IPS-15b (cell line): ENCODE measurements at regions not wholly inside any gene's neighbourhood (a gene's known extent, or its start where the extent isn't known, plus 50 kb on each side); places are given as distances from the start of the nearest gene placed in this dataset.
"Not testable (repeated sequence)": the region's sequence is repeated elsewhere in the genome, so short reads cannot be mapped to it uniquely, and the experiment has no call there.

Experiments used
- H3K27me3 ChIP-seq: one replicate; pipeline ENCODE4 v1.6.1; 2013; ENCODE audit warnings: low read length; ENCODE audit not compliant: control insufficient read depth, insufficient read depth
- H3K36me3 ChIP-seq: one replicate; pipeline ENCODE4 v1.6.1; 2013; ENCODE audit warnings: low read length; ENCODE audit not compliant: control insufficient read depth, insufficient read depth
- H3K4me1 ChIP-seq: one replicate; pipeline ENCODE4 v1.6.1; 2013; ENCODE audit warnings: mild to moderate bottlenecking, low read length; ENCODE audit not compliant: control insufficient read depth, insufficient read depth
- H3K4me3 ChIP-seq: one replicate; pipeline ENCODE4 v1.5.1; 2013; ENCODE audit warnings: low read depth, low read length
- H3K9ac ChIP-seq: one replicate; pipeline ENCODE4 v1.6.1; 2013; ENCODE audit warnings: low read depth, mild to moderate bottlenecking, low read length
- H3K9me3 ChIP-seq: one replicate; pipeline ENCODE4 v1.6.1; 2013; ENCODE audit warnings: mild to moderate bottlenecking, low read length; ENCODE audit not compliant: control insufficient read depth, insufficient read depth

- Histone ChIP-seq H3K4me1 (no peaks in the 10 kb centered on the region), H3K9ac (no peak overlapping the region), H3K36me3 (no peaks in the 10 kb centered on the region), H3K9me3 (no peaks in the 10 kb centered on the region), H3K27me3 (no peaks in the 10 kb centered on the region), H3K4me3 (no peak overlapping the region)
Measured at GRCh38 chr15:95680728-95681127, 649.8 kb upstream of the NR2F2 start.

- no peaks in the 10 kb centered on the region for H3K4me1 ChIP-seq
- H3K4me3 ChIP-seq = no peak overlapping the region
- no peaks in the 10 kb centered on the region for H3K9me3 ChIP-seq
- H3K9ac ChIP-seq = no peak overlapping the region
- no peaks in the 10 kb centered on the region for H3K27me3 ChIP-seq
- no peaks in the 10 kb centered on the region for H3K36me3 ChIP-seq
Measured at GRCh38 chr15:95681836-95682544, 648.5 kb upstream of the NR2F2 start.

GRCh38 chr15:95684126-95684525 lies 646.4 kb upstream of the NR2F2 start:
- Histone ChIP-seq H3K36me3 (no peaks in the 10 kb centered on the region), H3K4me1 (no peaks in the 10 kb centered on the region), H3K4me3 (no peak overlapping the region), H3K9me3 (no peaks in the 10 kb centered on the region), H3K27me3 (no peaks in the 10 kb centered on the region), H3K9ac (no peak overlapping the region)

- no peaks in the 10 kb centered on the region for H3K4me1 ChIP-seq
- no peaks in the 10 kb centered on the region for H3K36me3 ChIP-seq
- no peak overlapping the region for H3K4me3 ChIP-seq
- no peaks in the 10 kb centered on the region for H3K27me3 ChIP-seq
- H3K9ac ChIP-seq = no peak overlapping the region
- H3K9me3 ChIP-seq = no peaks in the 10 kb centered on the region
Measured at GRCh38 chr15:95684693-95685115, 645.8 kb upstream of the NR2F2 start.

GRCh38 chr15:95687061-95687460 lies 643.4 kb upstream of the NR2F2 start:
- H3K36me3 ChIP-seq = no peaks in the 10 kb centered on the region
- H3K4me3 ChIP-seq = no peak overlapping the region
- no peaks in the 10 kb centered on the region for H3K4me1 ChIP-seq
- H3K27me3 ChIP-seq = no peaks in the 10 kb centered on the region
- no peak overlapping the region for H3K9ac ChIP-seq
- H3K9me3 ChIP-seq = no peaks in the 10 kb centered on the region

- no peaks in the 10 kb centered on the region for H3K36me3 ChIP-seq
- no peaks in the 10 kb centered on the region for H3K27me3 ChIP-seq
- H3K9me3 ChIP-seq = no peaks in the 10 kb centered on the region
- H3K4me3 ChIP-seq = no peak overlapping the region
- no peak overlapping the region for H3K9ac ChIP-seq
- H3K4me1 ChIP-seq = no peaks in the 10 kb centered on the region
Measured at GRCh38 chr15:95687686-95688085, 642.8 kb upstream of the NR2F2 start.

GRCh38 chr15:95690631-95691340 lies 639.7 kb upstream of the NR2F2 start:
- Histone ChIP-seq H3K9me3 (no peaks in the 10 kb centered on the region), H3K4me3 (no peak overlapping the region), H3K4me1 (no peaks in the 10 kb centered on the region), H3K9ac (no peak overlapping the region), H3K27me3 (no peaks in the 10 kb centered on the region), H3K36me3 (no peaks in the 10 kb centered on the region)

- Histone ChIP-seq H3K27me3 (no peaks in the 10 kb centered on the region), H3K9me3 (no peaks in the 10 kb centered on the region), H3K9ac (no peak overlapping the region), H3K36me3 (no peaks in the 10 kb centered on the region), H3K4me1 (no peaks in the 10 kb centered on the region), H3K4me3 (no peak overlapping the region)
Measured at GRCh38 chr15:95693917-95694316, 636.6 kb upstream of the NR2F2 start.

GRCh38 chr15:95698230-95698629 lies 632.3 kb upstream of the NR2F2 start:
- Histone ChIP-seq H3K4me1 (no peaks in the 10 kb centered on the region), H3K9me3 (no peaks in the 10 kb centered on the region), H3K27me3 (no peaks in the 10 kb centered on the region), H3K4me3 (no peak overlapping the region), H3K36me3 (no peaks in the 10 kb centered on the region), H3K9ac (no peak overlapping the region)

- H3K36me3 ChIP-seq = no peaks in the 10 kb centered on the region
- no peaks in the 10 kb centered on the region for H3K9me3 ChIP-seq
- no peaks in the 10 kb centered on the region for H3K4me1 ChIP-seq
Measured at GRCh38 chr15:95698951-95699350, 631.5 kb upstream of the NR2F2 start.

GRCh38 chr15:95699578-95699977 lies 630.9 kb upstream of the NR2F2 start:
- Histone ChIP-seq H3K4me3 (no peak overlapping the region), H3K9me3 (no peaks in the 10 kb centered on the region), H3K27me3 (no peaks in the 10 kb centered on the region), H3K4me1 (no peaks in the 10 kb centered on the region), H3K36me3 (no peaks in the 10 kb centered on the region), H3K9ac (no peak overlapping the region)

More at GRCh38 chr15:95698951-95699350, 631.5 kb upstream of the NR2F2 start:
- Histone ChIP-seq H3K27me3 (no peaks in the 10 kb centered on the region), H3K4me3 (no peak overlapping the region), H3K9ac (no peak overlapping the region)

GRCh38 chr15:95700692-95701091 lies 629.8 kb upstream of the NR2F2 start:
- H3K9me3 ChIP-seq, H3K36me3 ChIP-seq, H3K4me3 ChIP-seq, H3K4me1 ChIP-seq, H3K9ac ChIP-seq, H3K27me3 ChIP-seq: not testable (repeated sequence)
